ENCODE measurements at regions not wholly inside any gene's neighbourhood (a gene's known extent, or its start where the extent isn't known, plus 50 kb on each side); places are given as distances from the start of the nearest gene placed in this dataset.

DNA sequence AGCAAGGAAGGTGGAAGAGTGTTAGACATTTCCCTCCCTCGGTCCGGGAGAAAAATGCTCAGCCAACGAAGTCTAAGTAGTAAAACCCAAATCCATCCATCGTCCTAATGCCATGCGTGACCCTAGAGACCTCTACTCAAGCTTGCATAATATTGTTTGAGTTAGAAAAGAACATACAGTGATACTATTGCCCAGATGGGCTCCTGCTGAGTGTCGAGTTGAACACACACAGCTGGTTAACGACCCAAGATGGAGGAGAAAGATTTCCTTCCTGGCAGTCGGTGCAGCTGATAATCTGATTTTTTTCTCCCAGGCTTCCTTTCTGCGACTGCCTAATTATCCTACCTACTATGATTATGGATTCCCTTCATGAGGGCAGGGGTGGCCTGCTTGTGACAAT, 164.4 kb upstream of the KCNG1 start:
- intact Hi-C loops (cut with DNase I) = no loop called here
- Histone ChIP-seq H3K27me3 (replicated peaks; ENCODE audit: insufficient read depth) (no peaks in the 10 kb centered on the region), H3K4me3 (no peak overlapping the region), H3K4me1 (replicated peaks) (no peaks in the 10 kb centered on the region), H3K36me3 (no peaks in the 10 kb centered on the region), H3K9me3 (no peaks in the 10 kb centered on the region), H3K27ac (no peak overlapping the region)
- WGBS = 35% methylated on average over 9 of the region's 9 CpGs
- no peak for DNase-seq (ENCODE audit: low spot score)
- TF ChIP-seq POLR2AphosphoS5 (IDR thresholded peaks at IDR 0.05) = no peak
- no peak for TF ChIP-seq POLR2A (IDR thresholded peaks at IDR 0.05)
- TF ChIP-seq, protein P1, sequence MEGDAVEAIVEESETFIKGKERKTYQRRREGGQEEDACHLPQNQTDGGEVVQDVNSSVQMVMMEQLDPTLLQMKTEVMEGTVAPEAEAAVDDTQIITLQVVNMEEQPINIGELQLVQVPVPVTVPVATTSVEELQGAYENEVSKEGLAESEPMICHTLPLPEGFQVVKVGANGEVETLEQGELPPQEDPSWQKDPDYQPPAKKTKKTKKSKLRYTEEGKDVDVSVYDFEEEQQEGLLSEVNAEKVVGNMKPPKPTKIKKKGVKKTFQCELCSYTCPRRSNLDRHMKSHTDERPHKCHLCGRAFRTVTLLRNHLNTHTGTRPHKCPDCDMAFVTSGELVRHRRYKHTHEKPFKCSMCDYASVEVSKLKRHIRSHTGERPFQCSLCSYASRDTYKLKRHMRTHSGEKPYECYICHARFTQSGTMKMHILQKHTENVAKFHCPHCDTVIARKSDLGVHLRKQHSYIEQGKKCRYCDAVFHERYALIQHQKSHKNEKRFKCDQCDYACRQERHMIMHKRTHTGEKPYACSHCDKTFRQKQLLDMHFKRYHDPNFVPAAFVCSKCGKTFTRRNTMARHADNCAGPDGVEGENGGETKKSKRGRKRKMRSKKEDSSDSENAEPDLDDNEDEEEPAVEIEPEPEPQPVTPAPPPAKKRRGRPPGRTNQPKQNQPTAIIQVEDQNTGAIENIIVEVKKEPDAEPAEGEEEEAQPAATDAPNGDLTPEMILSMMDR (IDR thresholded peaks at IDR 0.05) = no peak

DNA sequence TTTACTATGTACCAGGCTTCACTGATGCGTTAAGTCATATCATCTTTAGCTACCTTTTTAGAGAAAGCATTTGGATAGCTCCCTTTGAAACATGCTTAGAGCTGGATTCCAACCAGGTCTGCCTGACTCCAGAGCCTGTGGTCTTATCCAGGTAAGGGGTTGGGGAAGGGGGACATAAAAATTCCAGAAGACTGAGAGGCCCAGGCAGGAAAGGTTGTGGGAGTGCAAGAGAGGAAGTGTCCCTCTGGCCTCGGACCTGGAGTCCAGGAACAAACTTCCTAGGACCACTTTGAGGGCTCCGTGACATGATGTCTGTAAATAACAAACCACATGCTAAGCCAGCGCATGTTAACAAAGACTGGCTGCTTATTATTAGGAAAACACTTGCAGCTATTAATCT, 163.0 kb upstream of the KCNG1 start:
- intact Hi-C loops (cut with DNase I) = no loop called here
- no peak for DNase-seq (ENCODE audit: low spot score)
- H3K9me3 ChIP-seq = no peaks in the 10 kb centered on the region
- no peak overlapping the region for H3K27ac ChIP-seq
- H3K4me3 ChIP-seq = no peak overlapping the region
- TF ChIP-seq POLR2A (IDR thresholded peaks at IDR 0.05) (no peak), POLR2AphosphoS5 (IDR thresholded peaks at IDR 0.05) (no peak)
- TF ChIP-seq, protein P1 (IDR thresholded peaks at IDR 0.05) = no peak
- no peaks in the 10 kb centered on the region for H3K4me1 ChIP-seq (replicated peaks)
- 67% methylated on average over 4 of the region's 4 CpGs for WGBS
- H3K27me3 ChIP-seq (replicated peaks; ENCODE audit: insufficient read depth) = no peaks in the 10 kb centered on the region
- no peaks in the 10 kb centered on the region for H3K36me3 ChIP-seq

DNA sequence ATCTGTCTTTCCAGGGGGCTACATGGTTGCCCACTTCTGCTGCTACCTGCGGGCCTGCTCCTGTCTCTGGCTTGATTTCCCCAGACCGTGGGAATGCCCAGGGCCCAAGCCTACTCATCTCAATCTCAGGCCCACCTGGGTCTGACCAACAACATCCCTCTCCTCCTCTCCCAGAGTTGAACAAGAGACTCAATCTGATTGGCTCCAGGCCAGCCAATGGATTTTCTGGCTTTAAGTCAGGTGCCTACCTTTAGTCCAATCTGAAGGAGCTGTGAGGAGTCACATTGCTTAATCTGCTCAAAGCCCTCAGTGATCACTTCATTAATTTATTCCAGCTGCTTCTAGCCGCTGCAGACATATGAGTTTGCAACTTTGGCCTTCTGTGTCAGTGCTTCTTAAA, 162.4 kb upstream of the KCNG1 start:
- Histone ChIP-seq H3K4me3 (no peak overlapping the region), H3K4me1 (replicated peaks) (no peaks in the 10 kb centered on the region), H3K27me3 (replicated peaks; ENCODE audit: insufficient read depth) (no peaks in the 10 kb centered on the region), H3K9me3 (no peaks in the 10 kb centered on the region), H3K36me3 (no peaks in the 10 kb centered on the region), H3K27ac (no peak overlapping the region)
- intact Hi-C loops (cut with DNase I) = no loop called here
- no peak for DNase-seq (ENCODE audit: low spot score)
- 98% methylated on average over 3 of the region's 3 CpGs for WGBS
- TF ChIP-seq POLR2AphosphoS5 (IDR thresholded peaks at IDR 0.05) (no peak), POLR2A (IDR thresholded peaks at IDR 0.05) (no peak)
- TF ChIP-seq, protein P1 (IDR thresholded peaks at IDR 0.05) = no peak

DNA sequence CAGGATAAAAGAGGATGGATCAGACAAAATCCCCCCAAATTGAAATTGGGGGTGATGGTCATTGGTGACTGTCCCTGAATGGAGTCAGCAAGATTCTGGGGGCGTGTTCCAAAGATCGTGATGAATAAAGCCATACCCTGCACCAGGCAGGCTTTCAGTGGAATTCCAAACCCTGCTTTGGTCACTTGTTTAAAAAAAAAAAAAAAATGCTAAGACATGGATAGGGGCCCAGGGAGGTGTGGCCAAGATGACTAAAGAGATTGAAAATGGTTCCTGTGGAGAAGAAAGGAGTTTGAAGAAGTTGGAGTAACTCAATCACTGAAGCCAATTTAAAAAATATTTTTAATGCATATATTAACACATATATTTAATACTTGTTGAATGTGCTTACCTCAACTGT, 161.4 kb upstream of the KCNG1 start:
- H3K4me3 ChIP-seq = no peak overlapping the region
- H3K9me3 ChIP-seq = no peaks in the 10 kb centered on the region
- TF ChIP-seq POLR2A (IDR thresholded peaks at IDR 0.05) = no peak
- H3K27ac ChIP-seq = no peak overlapping the region
- intact Hi-C loops (cut with DNase I) = no loop called here
- H3K36me3 ChIP-seq = no peaks in the 10 kb centered on the region
- 78% methylated on average over 2 of the region's 2 CpGs for WGBS
- no peaks in the 10 kb centered on the region for H3K27me3 ChIP-seq (replicated peaks; ENCODE audit: insufficient read depth)
- no peak for DNase-seq (ENCODE audit: low spot score)
- no peaks in the 10 kb centered on the region for H3K4me1 ChIP-seq (replicated peaks)

DNA sequence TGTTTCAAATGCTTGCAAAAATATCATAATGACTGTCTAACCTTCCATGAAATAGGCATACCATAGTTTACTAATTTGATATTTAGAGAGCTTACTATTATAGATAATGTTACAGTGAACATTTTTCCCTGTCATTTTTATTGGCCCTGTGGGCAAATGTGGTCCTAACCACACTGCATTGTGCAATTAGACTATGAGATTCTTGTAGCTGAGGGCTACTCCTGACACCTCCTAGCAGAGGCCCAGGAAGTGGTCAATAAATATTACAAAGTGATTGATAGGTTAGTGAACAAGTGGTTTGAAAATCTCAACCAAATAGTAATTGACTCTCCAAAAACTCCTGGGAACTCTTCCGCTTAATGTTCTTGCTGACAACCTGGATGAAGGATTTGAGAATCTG, 160.5 kb upstream of the KCNG1 start:
- Histone ChIP-seq H3K4me3 (no peak overlapping the region), H3K27me3 (replicated peaks; ENCODE audit: insufficient read depth) (no peaks in the 10 kb centered on the region), H3K36me3 (no peaks in the 10 kb centered on the region), H3K27ac (no peak overlapping the region), H3K4me1 (replicated peaks) (no peaks in the 10 kb centered on the region), H3K9me3 (no peaks in the 10 kb centered on the region)
- WGBS = 93% methylated on average over 1 of the region's 1 CpG
- intact Hi-C loops (cut with DNase I) = no loop called here
- DNase-seq (ENCODE audit: low spot score) = no peak
- TF ChIP-seq POLR2A (IDR thresholded peaks at IDR 0.05) = no peak
- TF ChIP-seq, protein P1 (IDR thresholded peaks at IDR 0.05) = no peak
- no peak for TF ChIP-seq POLR2AphosphoS5 (IDR thresholded peaks at IDR 0.05)
